Colonic mucosa (tissue), 4 donors: ENCODE measurements at regions not wholly inside any gene's neighbourhood (a gene's known extent, or its start where the extent isn't known, plus 50 kb on each side); places are given as distances from the start of the nearest gene placed in this dataset.

Experiments
- DNase-seq: peaks from one replicate; pipeline ENCODE4 v3.0.0-alpha.2; 2020
- H3K27ac ChIP-seq: fragments of 200-600 bp; one replicate; pipeline ENCODE4 v1.8.0; 2021
- H3K27me3 ChIP-seq: fragments of 200-600 bp; one replicate; pipeline ENCODE4 v1.8.0; 2021
- H3K36me3 ChIP-seq: fragments of 200-600 bp; one replicate; pipeline ENCODE4 v1.8.0; 2021
- H3K4me1 ChIP-seq: fragments of 200-600 bp; one replicate; pipeline ENCODE4 v1.8.0; 2021; ENCODE audit warnings: mild to moderate bottlenecking
- H3K4me3 ChIP-seq: fragments of 200-600 bp; one replicate; pipeline ENCODE4 v1.8.0; 2021
- H3K9ac ChIP-seq, 2 donors: one replicate each; pipeline ENCODE4 v1.7.0; 2013; ENCODE audit warnings: control low read depth in 2 of 2, low read depth in 2 of 2, low read length in 2 of 2
- H3K9me3 ChIP-seq: fragments of 200-600 bp; one replicate; pipeline ENCODE4 v1.8.0; 2021
- intact Hi-C: fragments of 100-400 bp; cut with DNase I; formaldehyde crosslinking; loops from one replicate; pipeline ENCODE4 v1.14.1; 2022
- TF ChIP-seq, protein P1 (sequence below): fragments of 200-600 bp; IDR thresholded peaks from one replicate; pipeline ENCODE4 v1.8.0; 2022; ENCODE audit warnings: antibody characterized with exemption, mild to moderate bottlenecking
- donor health status: healthy.
- donor health status: DM: no; HTN: no; CAD: no.
- donor health status: DM: no; HTN: no; CAD: no.

DNA sequence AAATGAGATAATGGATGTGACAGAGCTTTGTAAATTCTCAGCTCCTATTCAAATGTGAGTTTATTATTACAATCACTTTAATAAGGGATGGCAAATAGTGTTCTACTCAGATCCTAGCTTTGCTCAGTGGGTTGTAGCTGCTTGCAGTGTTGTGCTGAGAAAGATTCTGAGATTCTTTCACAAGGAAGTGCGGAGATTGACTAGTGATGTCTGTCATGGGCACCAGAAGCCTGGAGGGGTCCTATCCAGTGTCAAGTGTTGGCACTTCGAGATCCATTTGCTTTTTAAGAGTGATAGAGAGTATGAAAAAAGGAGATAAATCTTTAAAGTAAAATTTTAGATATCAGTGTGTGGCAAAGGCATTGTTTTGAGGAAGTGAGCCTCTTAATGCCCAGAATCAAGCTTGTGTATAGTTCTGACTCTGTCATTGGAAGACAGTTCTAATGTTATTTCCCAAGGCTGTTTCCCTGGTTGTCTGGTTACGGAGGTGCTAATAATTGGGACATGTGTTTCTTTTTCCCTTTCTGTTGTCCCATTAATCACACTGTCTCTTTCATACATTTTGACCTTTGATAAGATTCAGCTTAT, 181.7 kb upstream of the SPRED2 start:
- Histone ChIP-seq H3K4me1 (no peaks in the 10 kb centered on the region), H3K36me3 (no peaks in the 10 kb centered on the region), H3K4me3 (no peak overlapping the region), H3K9ac (no peak overlapping the region), H3K27me3 (no peaks in the 10 kb centered on the region), H3K27ac (no peak overlapping the region), H3K9me3 (no peaks in the 10 kb centered on the region)
- intact Hi-C loops, result no loop called here
- no peak for DNase-seq
- TF ChIP-seq, protein P1, sequence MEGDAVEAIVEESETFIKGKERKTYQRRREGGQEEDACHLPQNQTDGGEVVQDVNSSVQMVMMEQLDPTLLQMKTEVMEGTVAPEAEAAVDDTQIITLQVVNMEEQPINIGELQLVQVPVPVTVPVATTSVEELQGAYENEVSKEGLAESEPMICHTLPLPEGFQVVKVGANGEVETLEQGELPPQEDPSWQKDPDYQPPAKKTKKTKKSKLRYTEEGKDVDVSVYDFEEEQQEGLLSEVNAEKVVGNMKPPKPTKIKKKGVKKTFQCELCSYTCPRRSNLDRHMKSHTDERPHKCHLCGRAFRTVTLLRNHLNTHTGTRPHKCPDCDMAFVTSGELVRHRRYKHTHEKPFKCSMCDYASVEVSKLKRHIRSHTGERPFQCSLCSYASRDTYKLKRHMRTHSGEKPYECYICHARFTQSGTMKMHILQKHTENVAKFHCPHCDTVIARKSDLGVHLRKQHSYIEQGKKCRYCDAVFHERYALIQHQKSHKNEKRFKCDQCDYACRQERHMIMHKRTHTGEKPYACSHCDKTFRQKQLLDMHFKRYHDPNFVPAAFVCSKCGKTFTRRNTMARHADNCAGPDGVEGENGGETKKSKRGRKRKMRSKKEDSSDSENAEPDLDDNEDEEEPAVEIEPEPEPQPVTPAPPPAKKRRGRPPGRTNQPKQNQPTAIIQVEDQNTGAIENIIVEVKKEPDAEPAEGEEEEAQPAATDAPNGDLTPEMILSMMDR, result no peak

GRCh38 chr2:65611488-65611887, 179.1 kb upstream of the SPRED2 start:
- intact Hi-C loops, result no loop called here
- H3K9me3 ChIP-seq, result no peaks in the 10 kb centered on the region
- no peak overlapping the region for H3K4me3 ChIP-seq
- H3K36me3 ChIP-seq, result no peaks in the 10 kb centered on the region
- TF ChIP-seq, protein P1, result no peak
- no peaks in the 10 kb centered on the region for H3K27me3 ChIP-seq
- H3K27ac ChIP-seq, result no peak overlapping the region
- DNase-seq, result no peak
- no peak overlapping the region for H3K9ac ChIP-seq
- H3K4me1 ChIP-seq, result no peaks in the 10 kb centered on the region

- Histone ChIP-seq H3K4me3 (no peak overlapping the region), H3K27ac (no peak overlapping the region), H3K9ac (no peak overlapping the region), H3K27me3 (no peaks in the 10 kb centered on the region), H3K4me1 (no peaks in the 10 kb centered on the region), H3K9me3 (no peaks in the 10 kb centered on the region), H3K36me3 (no peaks in the 10 kb centered on the region)
- DNase-seq, result no peak
- TF ChIP-seq, protein P1, result no peak
- intact Hi-C loops, result no loop called here
These were observed 176.5 kb upstream of the SPRED2 start for GRCh38 chr2:65608916-65609315.

DNA sequence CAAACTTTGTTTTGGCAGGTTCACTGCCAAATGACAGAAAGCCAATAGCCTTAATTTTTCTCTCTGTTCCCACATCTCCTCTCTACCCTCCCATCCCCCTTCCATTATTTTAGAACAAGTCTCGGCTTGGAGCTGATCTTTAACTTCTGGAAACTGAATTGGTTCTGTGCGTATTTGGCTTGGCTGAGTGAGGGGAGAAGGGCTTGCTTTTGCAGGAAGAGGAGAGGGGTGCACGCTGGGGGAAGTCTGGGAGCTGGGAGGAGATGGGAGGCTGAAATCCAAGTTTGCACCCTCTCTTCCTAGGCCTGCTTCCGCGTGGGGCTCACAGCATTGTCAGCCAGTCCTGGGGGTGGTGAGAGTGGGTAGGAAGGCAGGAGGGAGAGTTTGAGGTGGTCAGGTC, 176.1 kb upstream of the SPRED2 start:
- Histone ChIP-seq H3K36me3 (no peaks in the 10 kb centered on the region), H3K4me1 (no peaks in the 10 kb centered on the region), H3K9ac (no peak overlapping the region), H3K27ac (no peak overlapping the region), H3K9me3 (no peaks in the 10 kb centered on the region), H3K4me3 (no peak overlapping the region), H3K27me3 (no peaks in the 10 kb centered on the region)
- no peak for DNase-seq
- intact Hi-C loops, result no loop called here
- TF ChIP-seq, protein P1, result no peak

DNA sequence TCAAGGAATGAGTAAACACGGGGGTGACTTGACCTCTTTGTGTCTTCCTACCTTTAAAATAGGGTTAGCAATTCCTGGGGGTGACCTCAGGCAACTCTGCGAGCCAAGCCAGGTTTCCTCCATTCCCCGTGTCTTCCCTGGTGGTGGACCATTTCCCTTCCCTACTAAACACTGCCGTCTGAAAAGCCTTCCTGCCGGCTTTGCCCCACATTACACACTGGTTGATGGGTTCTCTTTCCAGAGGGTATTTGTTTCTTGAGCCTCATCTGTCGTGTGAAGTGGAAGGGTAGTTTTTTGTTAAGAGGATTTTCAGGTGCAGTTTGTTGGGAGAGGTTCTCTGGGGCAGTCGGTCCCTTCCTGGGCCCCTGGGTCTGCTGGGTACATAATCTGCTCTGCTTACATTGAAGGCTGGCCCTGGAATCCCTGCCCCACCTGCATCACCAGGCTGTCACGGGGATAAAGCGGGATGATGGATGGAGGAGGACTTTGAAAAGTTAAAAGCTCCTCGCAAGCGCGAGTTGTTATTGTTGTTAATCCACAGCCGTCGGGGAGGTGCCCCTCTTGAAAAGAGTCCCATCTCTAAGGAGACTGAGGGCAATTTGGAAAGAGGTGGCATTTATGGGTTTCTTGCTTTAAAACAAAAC, 175.4 kb upstream of the SPRED2 start:
- TF ChIP-seq, protein P1, result no peak
- no peaks in the 10 kb centered on the region for H3K36me3 ChIP-seq
- H3K9ac ChIP-seq, result no peak overlapping the region
- H3K27ac ChIP-seq, result no peak overlapping the region
- no peaks in the 10 kb centered on the region for H3K27me3 ChIP-seq
- no peaks in the 10 kb centered on the region for H3K9me3 ChIP-seq
- H3K4me3 ChIP-seq, result no peak overlapping the region
- H3K4me1 ChIP-seq, result no peaks in the 10 kb centered on the region
- no peak for DNase-seq
- intact Hi-C loops, result no loop called here
